Sigmoid colon (tissue), 4 donors: ENCODE measurements at regions not wholly inside any gene's neighbourhood (a gene's known extent, or its start where the extent isn't known, plus 50 kb on each side); places are given as distances from the start of the nearest gene placed in this dataset.

Experiments used
- CTCF ChIP-seq, 4 experiments: fragments of 450-650 bp in 3 of 4; fragments of 200-600 bp in 1 of 4; IDR thresholded peaks; one replicate each; pipeline ENCODE4 v1.5.1; 2016 to 2019; ENCODE audit warnings: antibody characterized with exemption in 4 of 4, mild to moderate bottlenecking in 3 of 4, moderate library complexity in 2 of 4
- EP300 ChIP-seq, 4 donors: sonication (generic); formaldehyde crosslinking; IDR thresholded peaks; one replicate each; pipeline ENCODE4 v1.6.1; 2017; ENCODE audit warnings: antibody characterized with exemption in 4 of 4
- POLR2A ChIP-seq, 2 donors: fragments of 450-650 bp; IDR thresholded peaks; one replicate each; pipeline ENCODE4 v1.6.1; 2016; ENCODE audit warnings: antibody characterized with exemption in 2 of 2, mild to moderate bottlenecking in 2 of 2, moderate library complexity in 2 of 2
- POLR2AphosphoS5 ChIP-seq, 4 donors: sonication (generic); formaldehyde crosslinking; IDR thresholded peaks; one replicate each; pipeline ENCODE4 v1.6.1; 2017; ENCODE audit warnings: antibody characterized with exemption in 4 of 4

GRCh38 chr1:30447080-30447479, 276.3 kb downstream of the MATN1 start:
- TF ChIP-seq POLR2AphosphoS5 (IDR thresholded peaks at IDR 0.05): no peak
- TF ChIP-seq CTCF (IDR thresholded peaks at IDR 0.05): no peak
- no peak for TF ChIP-seq EP300 (IDR thresholded peaks at IDR 0.05)
- TF ChIP-seq POLR2A (IDR thresholded peaks at IDR 0.05): no peak
